IPS-NIHi7 (cell line): ENCODE measurements at regions not wholly inside any gene's neighbourhood (a gene's known extent, or its start where the extent isn't known, plus 50 kb on each side); places are given as distances from the start of the nearest gene placed in this dataset.

Experiments
- DNase-seq: peaks from one replicate; pipeline ENCODE4 v3.0.0; 2012; ENCODE audit warnings: mixed read lengths; ENCODE audit errors: extremely low spot score

- DNase-seq = no peak
Observed at GRCh38 chr20:22370137-22370536, 214.2 kb downstream of the FOXA2 start.

GRCh38 chr20:22369100-22369499 lies 215.3 kb downstream of the FOXA2 start:
- DNase-seq = no peak

- DNase-seq = no peak
Observed at GRCh38 chr20:22368235-22368634, 216.1 kb downstream of the FOXA2 start.

- DNase-seq = no peak
Observed at GRCh38 chr20:22366631-22367030, 217.7 kb downstream of the FOXA2 start.

GRCh38 chr20:22354647-22355046 lies 229.7 kb downstream of the FOXA2 start:
- DNase-seq = no peak

GRCh38 chr20:22353586-22353985 lies 230.8 kb downstream of the FOXA2 start:
- no peak for DNase-seq

- no peak for DNase-seq
Observed at GRCh38 chr20:22352019-22352418, 232.4 kb downstream of the FOXA2 start.

GRCh38 chr20:22350624-22351023 lies 233.7 kb downstream of the FOXA2 start:
- no peak for DNase-seq

GRCh38 chr20:22348010-22348409 lies 236.4 kb downstream of the FOXA2 start:
- DNase-seq = no peak

GRCh38 chr20:22346716-22347115 lies 237.7 kb downstream of the FOXA2 start:
- no peak for DNase-seq

- DNase-seq = no peak
Observed at GRCh38 chr20:22343612-22344011, 240.8 kb downstream of the FOXA2 start.

- DNase-seq = no peak
Observed at GRCh38 chr20:22342410-22342809, 242.0 kb downstream of the FOXA2 start.

GRCh38 chr20:22341508-22341907 lies 242.9 kb downstream of the FOXA2 start:
- no peak for DNase-seq

GRCh38 chr20:22339946-22340345 lies 244.4 kb downstream of the FOXA2 start:
- DNase-seq = no peak

GRCh38 chr20:22339091-22339881 lies 245.1 kb downstream of the FOXA2 start:
- peak; percentile 52 for DNase-seq

- no peak for DNase-seq
Observed at GRCh38 chr20:22338140-22338708, 246.1 kb downstream of the FOXA2 start.

GRCh38 chr20:22335210-22335609 lies 249.2 kb downstream of the FOXA2 start:
- no peak for DNase-seq

- peak; percentile 86 for DNase-seq
Observed at GRCh38 chr20:22333885-22334545, 250.4 kb downstream of the FOXA2 start.

GRCh38 chr20:22324505-22324904 lies 259.9 kb downstream of the FOXA2 start:
- DNase-seq = no peak

- no peak for DNase-seq
Observed at GRCh38 chr20:22322513-22322912, 261.9 kb downstream of the FOXA2 start.

GRCh38 chr20:22321191-22321590 lies 263.2 kb downstream of the FOXA2 start:
- DNase-seq = no peak

- DNase-seq = no peak
Observed at GRCh38 chr20:22320245-22320915, 264.0 kb downstream of the FOXA2 start.
